GM19372 (cell line): ENCODE measurements at regions not wholly inside any gene's neighbourhood (a gene's known extent, or its start where the extent isn't known, plus 50 kb on each side); places are given as distances from the start of the nearest gene placed in this dataset.
"Not testable (repeated sequence)": the region's sequence is repeated elsewhere in the genome, so short reads cannot be mapped to it uniquely, and the experiment has no call there.

Source experiments
- ATAC-seq: cut with Tn5 transposase; IDR thresholded peaks from one replicate; pipeline ENCODE4 v1.9.1; 2021; ENCODE audit warnings: mild to moderate bottlenecking, low read depth, moderate library complexity; ENCODE audit not compliant: unreplicated experiment

- no peak for ATAC-seq
Observed at GRCh38 chr21:15638856-15639549, 90.8 kb upstream of the USP25 start.

DNA sequence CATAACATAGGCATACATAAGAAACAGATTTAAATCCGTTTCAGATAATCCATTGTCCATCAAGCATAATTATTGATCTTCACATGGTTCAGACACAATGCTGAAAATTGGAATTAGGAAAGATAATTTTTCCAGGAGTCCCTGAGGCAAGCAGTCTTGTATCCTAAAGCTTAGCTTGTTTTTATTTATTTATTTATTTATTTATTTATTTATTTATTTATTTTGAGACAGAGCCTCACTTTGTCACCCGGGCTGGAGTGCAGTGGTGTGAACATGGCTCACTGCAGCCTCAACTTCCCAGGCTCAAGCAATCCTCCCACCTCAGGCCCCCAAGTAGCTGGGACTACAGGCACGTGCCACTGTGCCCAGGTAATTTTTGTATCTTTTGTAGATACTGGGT, 89.7 kb upstream of the USP25 start:
- not testable (repeated sequence) for ATAC-seq

- no peak for ATAC-seq
Observed at GRCh38 chr21:15644489-15644888, 85.3 kb upstream of the USP25 start.

GRCh38 chr21:15645830-15646229, 84.0 kb upstream of the USP25 start:
- no peak for ATAC-seq

GRCh38 chr21:15650735-15651134, 79.0 kb upstream of the USP25 start:
- no peak for ATAC-seq

DNA sequence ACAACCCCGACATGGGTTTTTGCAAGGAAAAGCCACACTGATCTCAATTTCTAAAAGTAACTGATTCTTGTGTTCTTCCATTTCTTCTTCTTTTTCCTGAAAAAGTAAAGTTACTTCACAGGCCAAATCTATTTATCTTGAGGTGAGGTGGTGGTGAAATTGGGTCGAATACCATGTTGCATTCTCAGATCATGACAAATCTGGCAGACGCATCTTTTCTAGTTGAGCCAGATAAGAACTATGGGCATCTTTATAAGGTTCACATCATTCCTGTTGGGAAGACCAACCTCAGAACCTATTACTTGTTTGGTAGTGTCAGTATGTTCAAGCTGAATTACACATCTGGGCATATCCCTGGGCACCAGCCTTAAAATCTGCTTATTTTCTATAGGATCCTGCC, 78.6 kb upstream of the USP25 start:
- no peak for ATAC-seq

- ATAC-seq = no peak
Observed at GRCh38 chr21:15653710-15654109, 76.1 kb upstream of the USP25 start.

GRCh38 chr21:15654171-15654570, 75.6 kb upstream of the USP25 start:
- no peak for ATAC-seq

- no peak for ATAC-seq
Observed at GRCh38 chr21:15659753-15660422, 69.9 kb upstream of the USP25 start.

DNA sequence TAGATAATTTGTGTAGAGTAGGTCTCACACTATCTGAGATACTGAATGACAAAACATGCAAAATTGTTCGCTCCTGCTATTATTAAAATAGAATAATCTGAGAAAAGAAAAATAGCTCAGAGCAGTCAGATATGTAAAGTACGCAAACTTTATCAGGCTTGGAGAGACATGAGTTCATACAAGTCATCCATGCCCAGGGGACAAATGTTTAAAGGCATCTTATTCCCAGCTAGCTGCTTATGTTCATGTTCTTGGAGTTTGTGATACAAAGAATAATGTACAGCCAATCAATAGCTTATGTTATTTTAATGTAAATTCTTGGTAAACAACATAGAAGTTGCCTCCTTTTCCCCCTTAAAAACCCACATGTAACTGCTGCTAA, 69.4 kb upstream of the USP25 start:
- no peak for ATAC-seq

- ATAC-seq = no peak
Observed at GRCh38 chr21:15667010-15667409, 62.8 kb upstream of the USP25 start.

- no peak for ATAC-seq
Observed at GRCh38 chr21:15667819-15668218, 62.0 kb upstream of the USP25 start.

- no peak for ATAC-seq
Observed at GRCh38 chr21:15669247-15669646, 60.5 kb upstream of the USP25 start.

GRCh38 chr21:15671188-15671587, 58.6 kb upstream of the USP25 start:
- ATAC-seq = no peak

DNA sequence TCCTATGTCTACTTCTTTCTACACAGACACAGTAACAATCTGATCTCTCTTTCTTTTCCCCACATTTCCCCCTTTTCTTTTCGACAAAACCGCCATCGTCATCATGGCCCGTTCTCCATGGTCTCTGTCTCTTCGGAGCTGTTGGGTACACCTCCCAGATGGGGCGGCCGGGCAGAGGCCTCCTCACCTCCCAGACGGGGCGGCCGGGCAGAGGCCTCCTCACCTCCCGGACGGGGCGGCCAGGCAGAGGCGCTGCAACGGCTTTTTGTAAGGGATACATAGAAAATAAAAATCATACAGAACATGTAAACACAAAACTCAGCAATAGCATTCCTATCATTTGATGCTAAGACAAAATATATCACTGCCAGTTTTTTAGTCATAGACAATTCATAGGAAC, 57.2 kb upstream of the USP25 start:
- ATAC-seq = not testable (repeated sequence)

- no peak for ATAC-seq
Observed at GRCh38 chr21:15676935-15677334, 52.8 kb upstream of the USP25 start.

DNA sequence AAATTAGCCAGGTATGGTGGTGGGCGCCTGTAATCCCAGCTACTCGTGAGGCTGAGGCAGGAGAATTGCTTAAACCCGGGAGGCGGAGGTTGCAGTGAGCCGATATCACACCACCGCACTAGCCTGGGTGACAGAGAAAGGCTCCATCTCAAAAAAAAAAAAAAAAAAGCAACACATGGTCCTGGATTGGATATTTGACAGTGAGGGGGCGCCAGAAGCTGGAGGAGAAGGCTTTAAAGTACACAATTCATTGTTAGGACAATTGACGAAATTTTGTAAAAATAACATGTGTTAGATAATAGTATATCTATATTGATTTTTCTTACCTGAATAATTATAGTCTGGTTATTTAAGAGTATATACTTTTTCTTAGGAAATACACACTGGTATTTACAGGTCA, 50.2 kb upstream of the USP25 start:
- ATAC-seq = no peak
